H9 (cell line): ENCODE measurements at regions not wholly inside any gene's neighbourhood (a gene's known extent, or its start where the extent isn't known, plus 50 kb on each side); places are given as distances from the start of the nearest gene placed in this dataset.

Experiments used
- DNase-seq: peaks from one replicate; pipeline ENCODE4 v3.0.0-alpha.2; 2017
- H2AFZ ChIP-seq: one replicate; pipeline ENCODE4 v1.6.1; 2013; ENCODE audit warnings: mild to moderate bottlenecking, low read length, control low read depth, moderate library complexity
- H2AK5ac ChIP-seq: 2 replicates; pipeline ENCODE4 v1.6.1; 2013; ENCODE audit warnings: low read length, control low read depth, mixed read lengths; ENCODE audit not compliant: insufficient read length
- H2BK120ac ChIP-seq: one replicate; pipeline ENCODE4 v1.6.1; 2013; ENCODE audit warnings: low read depth, mild to moderate bottlenecking, low read length, control low read depth, inconsistent platforms; ENCODE audit not compliant: poor library complexity, severe bottlenecking
- H2BK12ac ChIP-seq: 2 replicates; pipeline ENCODE4 v1.6.1; 2013; ENCODE audit warnings: low read length, control low read depth, mixed read lengths, low read depth; ENCODE audit not compliant: insufficient read length
- H2BK15ac ChIP-seq: 2 replicates; pipeline ENCODE4 v1.6.1; 2013; ENCODE audit warnings: low read depth, low read length, control low read depth
- H2BK20ac ChIP-seq: one replicate; pipeline ENCODE4 v1.6.1; 2013; ENCODE audit warnings: low read depth, mild to moderate bottlenecking, low read length, control low read depth, inconsistent platforms; ENCODE audit not compliant: poor library complexity, severe bottlenecking
- H2BK5ac ChIP-seq: 2 replicates; pipeline ENCODE4 v1.6.1; 2013; ENCODE audit warnings: low read length, control low read depth, mixed read lengths; ENCODE audit not compliant: insufficient read length
- H3K14ac ChIP-seq: 2 replicates; pipeline ENCODE4 v1.6.1; 2013; ENCODE audit warnings: low read length, control low read depth; ENCODE audit not compliant: insufficient read depth
- H3K18ac ChIP-seq: 2 replicates; pipeline ENCODE4 v1.6.1; 2013; ENCODE audit warnings: low read depth, mild to moderate bottlenecking, mixed read lengths, low read length, control low read depth; ENCODE audit not compliant: insufficient read length
- H3K23ac ChIP-seq: 2 replicates; pipeline ENCODE4 v1.6.1; 2013; ENCODE audit warnings: low read length, control low read depth, mixed read lengths, low read depth; ENCODE audit not compliant: insufficient read length
- H3K23me2 ChIP-seq: 2 replicates; pipeline ENCODE4 v1.6.1; 2013; ENCODE audit warnings: low read depth, mild to moderate bottlenecking, mixed read lengths, low read length, control low read depth; ENCODE audit not compliant: insufficient read length, poor library complexity, severe bottlenecking
- H3K27ac ChIP-seq: 2 replicates; pipeline ENCODE4 v1.5.1; 2013; ENCODE audit warnings: low read length, control low read depth, mixed read lengths, low read depth; ENCODE audit not compliant: insufficient read length
- H3K27me3 ChIP-seq: 2 replicates; pipeline ENCODE4 v1.6.1; 2013; ENCODE audit warnings: low read length, control low read depth, inconsistent platforms; ENCODE audit not compliant: insufficient read depth
- H3K4ac ChIP-seq: 2 replicates; pipeline ENCODE4 v1.6.1; 2013; ENCODE audit warnings: low read depth, mild to moderate bottlenecking, control low read depth, inconsistent platforms, low read length, moderate library complexity
- H3K4me1 ChIP-seq: 2 replicates; pipeline ENCODE4 v1.6.1; 2013; ENCODE audit warnings: low read length, control low read depth, inconsistent platforms; ENCODE audit not compliant: insufficient read depth
- H3K4me2 ChIP-seq: 2 replicates; pipeline ENCODE4 v1.6.1; 2013; ENCODE audit warnings: low read length, control low read depth, mixed read lengths; ENCODE audit not compliant: insufficient read length, insufficient read depth
- H3K56ac ChIP-seq: 2 replicates; pipeline ENCODE4 v1.6.1; 2013; ENCODE audit warnings: low read depth, mild to moderate bottlenecking, mixed read lengths, low read length, control low read depth; ENCODE audit not compliant: insufficient read length
- H3K79me1 ChIP-seq: 2 replicates; pipeline ENCODE4 v1.6.1; 2013; ENCODE audit warnings: low read depth, mild to moderate bottlenecking, moderate library complexity, low read length, control low read depth, inconsistent platforms; ENCODE audit not compliant: insufficient read depth, poor library complexity, severe bottlenecking
- H3K79me2 ChIP-seq: 2 replicates; pipeline ENCODE4 v1.6.1; 2013; ENCODE audit warnings: low read length, control low read depth, inconsistent platforms; ENCODE audit not compliant: insufficient read depth
- H3K9ac ChIP-seq: 2 replicates; pipeline ENCODE4 v1.6.1; 2013; ENCODE audit warnings: low read length, control low read depth, mixed read lengths; ENCODE audit not compliant: insufficient read length; ENCODE audit errors: extremely low read depth
- H3K9me3 ChIP-seq: one replicate; pipeline ENCODE4 v1.6.1; 2013; ENCODE audit warnings: low read depth, low read length, inconsistent platforms; ENCODE audit not compliant: control insufficient read depth
- H3T11ph ChIP-seq: one replicate; pipeline ENCODE4 v1.6.1; 2013; ENCODE audit warnings: mild to moderate bottlenecking, low read length, control low read depth, inconsistent platforms
- H4K20me1 ChIP-seq: one replicate; pipeline ENCODE4 v1.6.1; 2013; ENCODE audit not compliant: control insufficient read depth, insufficient read length, insufficient read depth
- H4K5ac ChIP-seq: 2 replicates; pipeline ENCODE4 v1.6.1; 2013; ENCODE audit warnings: low read depth, mild to moderate bottlenecking, mixed read lengths, low read length, control low read depth; ENCODE audit not compliant: insufficient read length
- H4K8ac ChIP-seq: replicated peaks from 2 replicates; pipeline ENCODE4 v1.6.1; 2013; ENCODE audit warnings: low read length, control low read depth, mixed read lengths, low read depth; ENCODE audit not compliant: insufficient read length
- H4K91ac ChIP-seq: 2 replicates; pipeline ENCODE4 v1.6.1; 2013; ENCODE audit warnings: low read depth, mild to moderate bottlenecking, moderate library complexity, mixed read lengths, low read length, control low read depth; ENCODE audit not compliant: insufficient read length
- H3K27ac Mint-ChIP-seq, 3 experiments: 2 replicates in 2 of 3; 3 replicates in 1 of 3; pipeline ENCODE4 v1.8.0; 2020 to 2021; ENCODE audit warnings: mixed read lengths in 3 of 3, mild to moderate bottlenecking in 1 of 3, moderate library complexity in 1 of 3
- H3K27me3 Mint-ChIP-seq: 2 replicates; pipeline ENCODE4 v1.8.0; 2021; ENCODE audit warnings: low read depth, mild to moderate bottlenecking, moderate library complexity, mixed read lengths
- H3K36me3 Mint-ChIP-seq, 3 experiments: 2 replicates in 2 of 3; 3 replicates in 1 of 3; pipeline ENCODE4 v1.8.0; 2020 to 2021; ENCODE audit warnings: low read depth in 3 of 3, mixed read lengths in 3 of 3; ENCODE audit not compliant: insufficient read depth in 1 of 3
- H3K4me1 Mint-ChIP-seq, 2 experiments: 2 replicates each; pipeline ENCODE4 v1.8.0; 2020; ENCODE audit warnings: mixed read lengths in 2 of 2
- H3K4me3 Mint-ChIP-seq, 2 experiments: 2 replicates in 1 of 2; 3 replicates in 1 of 2; pipeline ENCODE4 v1.8.0; 2020 to 2021; ENCODE audit warnings: mild to moderate bottlenecking in 2 of 2, mixed read lengths in 2 of 2, moderate library complexity in 1 of 2
- H3K9me3 Mint-ChIP-seq, 2 experiments: 2 replicates in 1 of 2; 3 replicates in 1 of 2; pipeline ENCODE4 v1.8.0; 2020; ENCODE audit warnings: mild to moderate bottlenecking in 2 of 2, mixed read lengths in 2 of 2, moderate library complexity in 1 of 2
- WGBS: extraction: QIAGEN DNeasy Blood & Tissue Kit; methylation state at CpG from one replicate; pipeline ENCODE4 v1.1.7; 2013; ENCODE audit warnings: missing lambda C conversion rate, low lambda C conversion rate, mixed read lengths; ENCODE audit not compliant: insufficient read length; ENCODE audit errors: extremely low coverage; 5-methylcytosine and 5-hydroxymethylcytosine counted together
- TF ChIP-seq, protein P1 (sequence below): fragments of 200-600 bp; sonication (generic); conservative IDR thresholded peaks from 3 replicates; pipeline ENCODE4 v1.8.0; 2021; ENCODE audit warnings: antibody characterized with exemption, mild to moderate bottlenecking

GRCh38 chr1:219503604-219504003, 109.3 kb downstream of the ZC3H11B start:
- Histone ChIP-seq H3T11ph (no peak overlapping the region), H2AFZ (no peak overlapping the region), H4K20me1 (no peaks in the 10 kb centered on the region), H3K79me2 (no peaks in the 10 kb centered on the region), H3K9me3 (no peaks in the 10 kb centered on the region), H3K4me2 (no peak overlapping the region), H2BK120ac (no peak overlapping the region), H3K18ac (no peak overlapping the region), H2AK5ac (no peak overlapping the region), H3K23me2 (no peaks in the 10 kb centered on the region), H3K9ac (no peak overlapping the region), H2BK15ac (no peak overlapping the region; the same call in 1 of the 2 replicates), H2BK5ac (no peak overlapping the region), H3K79me1 (no peaks in the 10 kb centered on the region), H3K27ac (no peak overlapping the region), H4K91ac (no peak overlapping the region), H3K4ac (no peak overlapping the region), H4K5ac (no peak overlapping the region), H2BK20ac (no peak overlapping the region), H3K27me3 (no peaks in the 10 kb centered on the region), H2BK12ac (no peak overlapping the region), H4K8ac (no peak overlapping the region), H3K14ac (no peak overlapping the region), H3K23ac (no peak overlapping the region), H3K56ac (no peak overlapping the region), H3K4me1 (no peaks in the 10 kb centered on the region)
- 100% methylated on average over 1 of the region's 4 CpGs for WGBS
- no peaks in the 10 kb centered on the region for H3K27me3 Mint-ChIP-seq
- H3K36me3 Mint-ChIP-seq = no peaks in the 10 kb centered on the region
- H3K9me3 Mint-ChIP-seq = no peaks in the 10 kb centered on the region
- H3K27ac Mint-ChIP-seq = no peak overlapping the region
- no peak for DNase-seq
- peaks cover 5 to 6% of the 10 kb centered on the region in 2 experiments; a peak in 3 of 4 replicates for H3K4me1 Mint-ChIP-seq
- no peak overlapping the region for H3K4me3 Mint-ChIP-seq
- TF ChIP-seq, protein P1, sequence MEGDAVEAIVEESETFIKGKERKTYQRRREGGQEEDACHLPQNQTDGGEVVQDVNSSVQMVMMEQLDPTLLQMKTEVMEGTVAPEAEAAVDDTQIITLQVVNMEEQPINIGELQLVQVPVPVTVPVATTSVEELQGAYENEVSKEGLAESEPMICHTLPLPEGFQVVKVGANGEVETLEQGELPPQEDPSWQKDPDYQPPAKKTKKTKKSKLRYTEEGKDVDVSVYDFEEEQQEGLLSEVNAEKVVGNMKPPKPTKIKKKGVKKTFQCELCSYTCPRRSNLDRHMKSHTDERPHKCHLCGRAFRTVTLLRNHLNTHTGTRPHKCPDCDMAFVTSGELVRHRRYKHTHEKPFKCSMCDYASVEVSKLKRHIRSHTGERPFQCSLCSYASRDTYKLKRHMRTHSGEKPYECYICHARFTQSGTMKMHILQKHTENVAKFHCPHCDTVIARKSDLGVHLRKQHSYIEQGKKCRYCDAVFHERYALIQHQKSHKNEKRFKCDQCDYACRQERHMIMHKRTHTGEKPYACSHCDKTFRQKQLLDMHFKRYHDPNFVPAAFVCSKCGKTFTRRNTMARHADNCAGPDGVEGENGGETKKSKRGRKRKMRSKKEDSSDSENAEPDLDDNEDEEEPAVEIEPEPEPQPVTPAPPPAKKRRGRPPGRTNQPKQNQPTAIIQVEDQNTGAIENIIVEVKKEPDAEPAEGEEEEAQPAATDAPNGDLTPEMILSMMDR = no peak
